AG04449 (cell line): ENCODE measurements at regions not wholly inside any gene's neighbourhood (a gene's known extent, or its start where the extent isn't known, plus 50 kb on each side); places are given as distances from the start of the nearest gene placed in this dataset.

Experiments
- CTCF ChIA-PET: fragments of 350-600 bp; formaldehyde crosslinking; extraction: SDS; loops from one replicate; lab custom pipeline; 2021; ENCODE audit warnings: antibody characterized with exemption; lab: Yijun Ruan, JAX
- POLR2A ChIA-PET: fragments of 400-600, 350-600 bp; formaldehyde crosslinking; extraction: SDS; loops from one replicate; lab custom pipeline; 2020; ENCODE audit warnings: antibody characterized with exemption, inconsistent platforms; lab: Yijun Ruan, JAX
- DNase-seq: peaks from one replicate; pipeline ENCODE4 v3.0.0-alpha.2; 2010; ENCODE audit warnings: low read depth, low spot score
- H3K4me3 ChIP-seq: 2 replicates; pipeline ENCODE4 v1.5.1; 2011; ENCODE audit warnings: low read depth, mild to moderate bottlenecking, control low read depth, low read length
- TF ChIP-seq, protein P1 (sequence below): IDR thresholded peaks from one replicate; pipeline ENCODE4 v1.5.1; 2011; ENCODE audit warnings: mild to moderate bottlenecking, moderate library complexity, low read length, control low read depth, inconsistent platforms; ENCODE audit not compliant: insufficient read depth; ENCODE audit errors: missing control alignments

DNA sequence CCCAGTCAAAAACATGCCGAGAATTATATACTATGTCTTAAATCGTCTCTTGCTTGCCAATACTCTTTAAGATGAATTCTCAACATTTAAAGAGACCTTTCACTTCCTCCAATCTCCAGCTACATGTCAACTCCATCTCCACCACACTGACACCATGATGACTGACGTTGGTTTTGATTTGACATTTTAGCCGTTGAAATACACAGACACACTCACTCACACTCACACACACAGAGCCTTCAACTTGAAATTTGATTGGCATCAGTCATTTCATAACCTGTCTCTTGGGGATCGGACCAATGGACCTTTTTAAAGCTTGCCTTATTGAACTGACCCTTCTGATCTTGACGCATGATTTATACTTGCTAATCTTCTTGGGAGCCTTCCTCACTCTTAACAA lies 230.8 kb upstream of the PIK3C3 start:
- no peak for DNase-seq
- no peak overlapping the region for H3K4me3 ChIP-seq
- ChIA-PET CTCF (no interaction called here), POLR2A (no interaction called here)
- TF ChIP-seq, protein P1, sequence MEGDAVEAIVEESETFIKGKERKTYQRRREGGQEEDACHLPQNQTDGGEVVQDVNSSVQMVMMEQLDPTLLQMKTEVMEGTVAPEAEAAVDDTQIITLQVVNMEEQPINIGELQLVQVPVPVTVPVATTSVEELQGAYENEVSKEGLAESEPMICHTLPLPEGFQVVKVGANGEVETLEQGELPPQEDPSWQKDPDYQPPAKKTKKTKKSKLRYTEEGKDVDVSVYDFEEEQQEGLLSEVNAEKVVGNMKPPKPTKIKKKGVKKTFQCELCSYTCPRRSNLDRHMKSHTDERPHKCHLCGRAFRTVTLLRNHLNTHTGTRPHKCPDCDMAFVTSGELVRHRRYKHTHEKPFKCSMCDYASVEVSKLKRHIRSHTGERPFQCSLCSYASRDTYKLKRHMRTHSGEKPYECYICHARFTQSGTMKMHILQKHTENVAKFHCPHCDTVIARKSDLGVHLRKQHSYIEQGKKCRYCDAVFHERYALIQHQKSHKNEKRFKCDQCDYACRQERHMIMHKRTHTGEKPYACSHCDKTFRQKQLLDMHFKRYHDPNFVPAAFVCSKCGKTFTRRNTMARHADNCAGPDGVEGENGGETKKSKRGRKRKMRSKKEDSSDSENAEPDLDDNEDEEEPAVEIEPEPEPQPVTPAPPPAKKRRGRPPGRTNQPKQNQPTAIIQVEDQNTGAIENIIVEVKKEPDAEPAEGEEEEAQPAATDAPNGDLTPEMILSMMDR: no peak

DNA sequence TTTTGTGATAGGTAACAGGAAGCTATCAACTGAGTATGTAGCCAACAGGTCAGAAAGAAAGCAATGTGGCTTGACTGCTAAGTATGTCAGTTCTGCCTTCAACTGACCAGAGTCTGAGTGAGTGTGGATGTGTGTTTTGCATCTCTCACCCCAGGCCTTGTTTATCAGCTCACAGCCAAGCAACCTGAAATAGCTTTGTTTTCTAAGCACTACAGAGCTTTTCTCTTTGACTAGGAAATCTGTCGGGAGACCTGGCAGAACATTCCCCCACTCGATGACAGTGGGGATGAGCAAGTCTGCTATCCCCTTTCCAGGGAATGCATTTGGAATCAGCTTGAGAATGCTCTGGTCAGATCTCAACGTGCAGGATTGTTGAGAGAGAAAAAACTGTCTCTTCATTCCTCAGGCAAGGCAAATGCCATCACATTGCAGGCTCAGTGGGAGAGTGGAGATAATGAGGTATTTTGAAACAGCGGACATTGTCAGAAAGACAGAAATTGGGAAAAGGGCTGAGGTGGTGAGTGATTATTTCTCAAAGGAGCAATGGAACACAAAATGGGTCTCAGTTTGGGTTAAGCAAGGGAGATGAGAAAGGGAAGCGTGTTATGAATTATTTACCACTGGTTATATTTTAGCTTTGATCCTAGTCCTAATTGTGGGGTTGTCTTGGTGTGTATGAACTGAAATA lies 233.8 kb upstream of the PIK3C3 start:
- no peak overlapping the region for H3K4me3 ChIP-seq

DNA sequence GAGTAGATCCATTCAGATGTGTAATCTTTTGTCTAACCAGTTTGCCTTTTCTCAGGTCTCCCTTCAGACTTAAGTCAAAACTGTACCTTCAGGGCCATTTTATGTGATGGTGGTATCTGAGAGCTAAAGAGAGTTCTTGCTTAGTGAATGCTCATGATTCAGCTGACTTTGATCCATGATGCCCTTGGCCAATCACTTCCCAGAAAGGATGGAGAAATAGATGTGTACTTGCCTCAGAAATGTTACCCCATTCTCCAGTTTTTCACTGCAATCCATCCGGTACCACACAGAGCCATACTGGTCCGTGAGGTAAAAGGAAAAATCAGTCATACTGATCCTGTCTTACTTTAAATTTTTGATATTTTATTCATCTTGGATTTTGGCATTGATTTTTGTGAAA lies 234.8 kb upstream of the PIK3C3 start:
- TF ChIP-seq, protein P1: no peak
- POLR2A ChIA-PET: no interaction called here
- CTCF ChIA-PET: no interaction called here
- no peak overlapping the region for H3K4me3 ChIP-seq
- no peak for DNase-seq

More for the DNA sequence above, 233.8 kb upstream of the PIK3C3 start:
- CTCF ChIA-PET: no interaction called here
- POLR2A ChIA-PET: interaction anchor here (0.6 kb wide), 1 partner anchor 19 kb away, joined by 3 read pairs; no protein-coding TSS in a partner anchor
- TF ChIP-seq, protein P1: no peak
- no peak for DNase-seq

- CTCF ChIA-PET: no interaction called here
- DNase-seq: no peak
Observed at GRCh38 chr18:41719808-41720207, 235.2 kb upstream of the PIK3C3 start.

DNA sequence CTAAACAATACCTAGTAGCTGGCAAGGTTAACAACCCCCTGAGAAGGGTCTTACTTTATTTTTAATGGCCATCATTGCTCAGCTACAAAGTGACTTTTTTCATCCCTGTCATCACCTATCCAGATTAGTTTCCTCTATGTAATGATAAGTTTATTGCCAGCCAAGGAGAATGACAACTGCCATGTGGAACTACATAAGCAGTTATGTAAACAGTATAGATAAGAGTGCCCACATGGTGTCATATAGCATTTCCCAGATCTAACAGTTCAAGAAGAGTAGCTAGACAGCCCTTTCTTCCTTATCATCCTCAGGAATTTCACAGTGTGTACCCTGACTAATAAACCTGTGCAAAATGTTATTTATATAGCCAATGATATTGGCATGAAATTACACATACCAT lies 240.2 kb upstream of the PIK3C3 start:
- no peak for DNase-seq
- no peak overlapping the region for H3K4me3 ChIP-seq
- POLR2A ChIA-PET: no interaction called here

More at GRCh38 chr18:41719808-41720207, 235.2 kb upstream of the PIK3C3 start:
- POLR2A ChIA-PET: no interaction called here
- TF ChIP-seq, protein P1: no peak
- no peak overlapping the region for H3K4me3 ChIP-seq

More for the DNA sequence above, 240.2 kb upstream of the PIK3C3 start:
- TF ChIP-seq, protein P1: no peak
- CTCF ChIA-PET: no interaction called here
